B cell (primary cell): ENCODE measurements at regions not wholly inside any gene's neighbourhood (a gene's known extent, or its start where the extent isn't known, plus 50 kb on each side); places are given as distances from the start of the nearest gene placed in this dataset.

ENCODE experiments used
- EZH2 ChIP-seq: IDR thresholded peaks from 2 replicates; pipeline ENCODE4 v1.6.1; 2012; ENCODE audit warnings: borderline replicate concordance, low read depth, mild to moderate bottlenecking, moderate library complexity, low read length; ENCODE audit not compliant: insufficient read depth, poor library complexity, severe bottlenecking
- TF ChIP-seq, protein P1 (sequence below): fragments of 200-600 bp; IDR thresholded peaks from one replicate; pipeline ENCODE4 v1.8.0; 2022; ENCODE audit warnings: antibody characterized with exemption, mild to moderate bottlenecking

DNA sequence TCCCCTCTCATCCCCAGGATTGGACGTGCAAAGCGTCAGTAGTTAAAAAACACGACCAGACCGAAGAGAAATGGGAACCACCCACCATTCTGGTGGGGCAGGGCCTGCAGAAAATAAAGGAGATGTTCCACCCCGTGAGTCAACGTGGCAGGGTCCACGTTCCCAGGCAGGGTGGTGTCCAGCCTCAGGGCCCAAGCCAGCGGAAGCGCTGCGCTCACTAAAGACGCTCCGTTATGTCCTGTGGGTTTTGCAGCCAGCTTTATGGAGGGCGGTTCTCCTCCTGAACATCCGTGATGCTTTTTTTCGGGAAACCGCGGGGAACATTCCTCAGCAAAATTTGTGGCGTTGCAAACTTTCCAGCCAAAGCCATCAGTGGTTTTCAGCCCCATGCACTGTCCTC, 93.4 kb upstream of the SHOX start:
- TF ChIP-seq, protein P1, sequence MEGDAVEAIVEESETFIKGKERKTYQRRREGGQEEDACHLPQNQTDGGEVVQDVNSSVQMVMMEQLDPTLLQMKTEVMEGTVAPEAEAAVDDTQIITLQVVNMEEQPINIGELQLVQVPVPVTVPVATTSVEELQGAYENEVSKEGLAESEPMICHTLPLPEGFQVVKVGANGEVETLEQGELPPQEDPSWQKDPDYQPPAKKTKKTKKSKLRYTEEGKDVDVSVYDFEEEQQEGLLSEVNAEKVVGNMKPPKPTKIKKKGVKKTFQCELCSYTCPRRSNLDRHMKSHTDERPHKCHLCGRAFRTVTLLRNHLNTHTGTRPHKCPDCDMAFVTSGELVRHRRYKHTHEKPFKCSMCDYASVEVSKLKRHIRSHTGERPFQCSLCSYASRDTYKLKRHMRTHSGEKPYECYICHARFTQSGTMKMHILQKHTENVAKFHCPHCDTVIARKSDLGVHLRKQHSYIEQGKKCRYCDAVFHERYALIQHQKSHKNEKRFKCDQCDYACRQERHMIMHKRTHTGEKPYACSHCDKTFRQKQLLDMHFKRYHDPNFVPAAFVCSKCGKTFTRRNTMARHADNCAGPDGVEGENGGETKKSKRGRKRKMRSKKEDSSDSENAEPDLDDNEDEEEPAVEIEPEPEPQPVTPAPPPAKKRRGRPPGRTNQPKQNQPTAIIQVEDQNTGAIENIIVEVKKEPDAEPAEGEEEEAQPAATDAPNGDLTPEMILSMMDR = no peak
- no peak for TF ChIP-seq EZH2
